ENCODE measurements at regions not wholly inside any gene's neighbourhood (a gene's known extent, or its start where the extent isn't known, plus 50 kb on each side); places are given as distances from the start of the nearest gene placed in this dataset.
A peak's percentile ranks its signal among the peaks of the same experiment; 100 is the strongest.

DNA sequence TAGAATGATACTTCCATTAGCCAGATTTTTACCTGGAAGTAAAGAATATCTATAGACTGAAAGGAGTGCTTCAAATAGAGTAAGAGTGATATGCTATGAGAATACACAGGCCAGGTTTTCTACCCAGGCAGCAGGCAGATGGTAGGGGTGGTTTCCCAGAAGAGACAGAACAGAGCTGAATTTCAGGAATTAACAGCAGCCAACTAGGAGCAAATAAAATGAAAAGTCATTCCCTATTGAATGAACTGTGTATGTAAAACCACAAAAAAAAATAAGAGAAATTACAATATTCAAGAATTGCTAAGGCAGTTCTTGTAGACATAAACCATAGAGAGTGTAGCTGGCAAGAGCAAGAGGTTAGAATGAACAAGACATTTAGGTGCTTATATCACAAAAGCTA, 336.8 kb downstream of the KCNJ3 start:
- no peak overlapping the region for H3K4me3 ChIP-seq (ENCODE audit: low read length)
- DNase-seq (ENCODE audit: low read depth) = no peak
- no peak for TF ChIP-seq CTCF (IDR thresholded peaks at IDR 0.05; ENCODE audit: insufficient read depth, low read depth, low read length, missing control alignments)

DNA sequence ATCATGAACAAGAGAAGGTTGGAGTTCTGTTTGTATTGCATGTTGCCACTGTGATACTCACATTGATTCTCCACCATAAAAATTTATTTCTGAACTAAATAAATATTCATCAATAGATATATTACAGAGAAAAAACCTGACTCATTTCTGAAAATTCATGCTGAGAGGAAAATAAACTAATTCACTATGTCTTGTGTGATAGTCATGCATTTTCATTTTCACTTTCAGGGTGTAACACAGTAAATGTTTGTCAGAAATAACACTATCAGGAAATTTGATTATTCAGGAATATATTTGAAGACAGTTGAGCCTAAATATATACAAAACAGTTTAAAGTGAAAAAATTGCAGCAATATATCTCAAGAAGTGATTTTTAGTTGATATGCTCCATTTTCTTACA, 335.2 kb downstream of the KCNJ3 start:
- DNase-seq (ENCODE audit: low read depth) = no peak
- no peak overlapping the region for H3K4me3 ChIP-seq (ENCODE audit: low read length)
- no peak for TF ChIP-seq CTCF (IDR thresholded peaks at IDR 0.05; ENCODE audit: insufficient read depth, low read depth, low read length, missing control alignments)

GRCh38 chr2:155030296-155030695, 331.8 kb downstream of the KCNJ3 start:
- H3K4me3 ChIP-seq (ENCODE audit: low read length) = no peak overlapping the region
- no peak for TF ChIP-seq CTCF (IDR thresholded peaks at IDR 0.05; ENCODE audit: insufficient read depth, low read depth, low read length, missing control alignments)
- no peak for DNase-seq (ENCODE audit: low read depth)

DNA sequence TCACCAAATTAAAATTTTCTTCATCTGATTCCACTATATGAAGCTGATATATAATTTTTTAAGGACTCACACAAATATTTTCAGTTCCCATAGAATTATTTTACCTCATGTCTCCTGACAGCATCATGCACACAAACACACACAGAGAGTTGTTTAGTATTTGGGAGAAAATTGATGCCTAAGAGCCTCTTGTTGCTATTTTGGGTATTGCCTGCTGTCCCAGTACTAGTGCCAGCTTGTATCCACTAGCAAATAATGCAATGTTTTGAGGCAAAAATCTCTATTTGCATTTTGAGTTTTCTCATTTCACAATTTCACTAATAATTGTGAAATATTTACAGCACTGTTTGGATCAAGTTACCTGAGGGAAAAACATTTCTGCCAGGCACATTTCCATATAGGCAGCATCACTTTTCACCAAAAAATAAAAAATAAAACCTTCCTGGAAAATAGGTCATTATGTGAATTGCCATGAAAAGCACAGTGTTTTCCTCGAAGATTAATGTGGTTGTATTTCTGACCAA, 328.2 kb downstream of the KCNJ3 start:
- no peak overlapping the region for H3K4me3 ChIP-seq (ENCODE audit: low read length)
- TF ChIP-seq CTCF (IDR thresholded peaks at IDR 0.05; ENCODE audit: insufficient read depth, low read depth, low read length, missing control alignments) = no peak
- DNase-seq (ENCODE audit: low read depth) = no peak

DNA sequence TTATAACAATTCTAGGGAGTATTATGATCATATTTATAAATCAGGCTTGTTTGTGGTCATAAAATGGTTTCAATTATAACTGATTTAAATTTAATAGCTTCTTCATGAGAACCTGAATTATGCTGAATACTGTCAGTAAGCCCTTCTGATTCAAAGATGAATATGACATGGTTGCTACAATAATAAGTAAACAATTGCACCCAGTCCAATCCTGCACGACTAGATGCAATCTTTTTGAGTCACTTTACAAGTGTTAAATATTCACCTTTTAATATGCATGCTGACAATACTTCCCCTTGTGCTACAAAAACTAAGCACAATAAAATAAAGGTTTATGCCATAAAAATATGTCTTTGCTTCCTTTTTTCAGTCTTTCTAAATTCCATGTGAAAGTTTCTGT, 325.2 kb downstream of the KCNJ3 start:
- TF ChIP-seq CTCF (IDR thresholded peaks at IDR 0.05; ENCODE audit: insufficient read depth, low read depth, low read length, missing control alignments) = no peak
- DNase-seq (ENCODE audit: low read depth) = no peak

GRCh38 chr2:155022531-155022930, 324.0 kb downstream of the KCNJ3 start:
- TF ChIP-seq CTCF (IDR thresholded peaks at IDR 0.05; ENCODE audit: insufficient read depth, low read depth, low read length, missing control alignments) = no peak

More for the DNA sequence above, 325.2 kb downstream of the KCNJ3 start:
- no peak overlapping the region for H3K4me3 ChIP-seq (ENCODE audit: low read length)

DNA sequence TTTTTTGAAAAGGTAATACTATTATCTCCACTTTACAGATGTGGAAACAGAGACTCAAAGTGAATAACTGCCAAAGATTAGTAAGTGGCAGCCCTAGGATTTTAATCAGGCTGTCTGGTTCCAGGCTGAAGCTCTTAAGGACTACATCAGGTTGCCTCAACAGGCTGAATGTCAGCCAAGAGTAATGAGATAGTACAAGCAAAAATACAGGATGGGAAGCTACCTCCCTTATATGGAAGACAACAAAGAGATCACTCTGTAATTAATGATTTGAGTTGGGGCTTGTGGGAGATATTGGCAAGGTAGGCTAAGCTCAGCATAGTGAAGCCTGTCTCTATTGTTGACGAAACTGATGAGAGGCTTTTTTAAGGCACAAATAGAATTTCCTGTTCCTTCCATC, 323.1 kb downstream of the KCNJ3 start:
- TF ChIP-seq CTCF (IDR thresholded peaks at IDR 0.05; ENCODE audit: insufficient read depth, low read depth, low read length, missing control alignments) = no peak
- no peak for DNase-seq (ENCODE audit: low read depth)
- no peak overlapping the region for H3K4me3 ChIP-seq (ENCODE audit: low read length)

More at GRCh38 chr2:155022531-155022930, 324.0 kb downstream of the KCNJ3 start:
- DNase-seq (ENCODE audit: low read depth) = peak; percentile 3
- H3K4me3 ChIP-seq (ENCODE audit: low read length) = no peak overlapping the region
